H1 (cell line): ENCODE measurements at regions not wholly inside any gene's neighbourhood (a gene's known extent, or its start where the extent isn't known, plus 50 kb on each side); places are given as distances from the start of the nearest gene placed in this dataset.
A peak's percentile ranks its signal among the peaks of the same experiment; 100 is the strongest.

Experiments used
- CTCF ChIA-PET: fragments of 300-600 bp; sonication (Branson Sonifier 250); formaldehyde crosslinking; loops from one replicate; lab custom pipeline; 2021; ENCODE audit not compliant: partially characterized antibody; lab: Charles Lee
- POLR2A ChIA-PET: fragments of 300-600 bp; sonication (Branson Sonifier 250); formaldehyde crosslinking; loops from one replicate; lab custom pipeline; 2021; ENCODE audit warnings: inconsistent platforms; ENCODE audit not compliant: partially characterized antibody; lab: Charles Lee
- DNase-seq, 2 experiments: peaks; one replicate each; pipeline versions ENCODE4 v3.0.0 to v3.0.0-alpha.2; 2010 to 2022; ENCODE audit warnings: low spot score in 2 of 2, low read depth in 1 of 2, mixed read lengths in 1 of 2
- FAIRE-seq: peaks from 2 replicates; lab custom pipeline; 2011; peaks lifted over from hg19 to GRCh38; lab: Jason Lieb, UNC
- H2AFZ ChIP-seq: 2 replicates; pipeline ENCODE4 v1.8.1; 2012; ENCODE audit warnings: low read length, inconsistent platforms
- H2AK5ac ChIP-seq: 2 replicates; pipeline ENCODE4 v1.6.1; 2013; ENCODE audit warnings: low read depth, low read length
- H2BK120ac ChIP-seq: replicated peaks from 2 replicates; pipeline ENCODE3; 2013; ENCODE audit warnings: low read depth, low read length, inconsistent platforms
- H2BK12ac ChIP-seq: 2 replicates; pipeline ENCODE4 v1.6.1; 2013; ENCODE audit warnings: low read depth, low read length
- H2BK15ac ChIP-seq: 2 replicates; pipeline ENCODE4 v1.6.1; 2013; ENCODE audit warnings: low read length
- H2BK20ac ChIP-seq: 2 replicates; pipeline ENCODE4 v1.6.1; 2013; ENCODE audit warnings: low read length
- H2BK5ac ChIP-seq: 2 replicates; pipeline ENCODE4 v1.6.1; 2013; ENCODE audit warnings: low read depth, low read length
- H3K14ac ChIP-seq: 2 replicates; pipeline ENCODE4 v1.6.1; 2013; ENCODE audit warnings: inconsistent platforms; ENCODE audit not compliant: insufficient read length
- H3K18ac ChIP-seq: 2 replicates; pipeline ENCODE4 v1.6.1; 2013; ENCODE audit warnings: low read length; ENCODE audit errors: extremely low read depth
- H3K23ac ChIP-seq: 2 replicates; pipeline ENCODE4 v1.6.1; 2013; ENCODE audit warnings: inconsistent platforms; ENCODE audit not compliant: insufficient read length
- H3K23me2 ChIP-seq: 2 replicates; pipeline ENCODE4 v1.6.1; 2013; ENCODE audit warnings: low read depth, low read length
- H3K27ac ChIP-seq: 2 replicates; pipeline ENCODE4 v1.6.1; 2011; ENCODE audit warnings: low read depth, low read length, inconsistent platforms
- H3K27me3 ChIP-seq, 4 experiments: replicated peaks in 1 of 4; 1 replicate in 1 of 4; 2 replicates in 3 of 4; pipeline versions ENCODE4 v1.6.1 to v1.8.1; 2011 to 2013; ENCODE audit warnings: low read length in 3 of 4, mild to moderate bottlenecking in 3 of 4, inconsistent platforms in 2 of 4, mixed read lengths in 2 of 4, moderate library complexity in 1 of 4; ENCODE audit not compliant: control insufficient read depth in 3 of 4, insufficient read depth in 3 of 4; ENCODE audit errors: extremely low read depth in 1 of 4
- H3K36me3 ChIP-seq, 4 experiments: 2 replicates each; pipeline versions ENCODE4 v1.6.1 to v1.8.1; 2011 to 2013; ENCODE audit warnings: mild to moderate bottlenecking in 4 of 4, low read length in 3 of 4, moderate library complexity in 2 of 4, control low read depth in 1 of 4, inconsistent platforms in 1 of 4; ENCODE audit not compliant: insufficient read depth in 4 of 4, control insufficient read depth in 2 of 4
- H3K4ac ChIP-seq: replicated peaks from 2 replicates; pipeline ENCODE3; 2013; ENCODE audit warnings: low read length, low read depth, mixed read lengths, inconsistent platforms; ENCODE audit not compliant: insufficient read length
- H3K4me1 ChIP-seq, 4 experiments: replicated peaks in 1 of 4; 1 replicate in 1 of 4; 2 replicates in 3 of 4; pipeline versions ENCODE4 v1.6.1 to v1.8.1; 2011 to 2013; ENCODE audit warnings: low read length in 3 of 4, inconsistent platforms in 2 of 4, mixed read lengths in 1 of 4; ENCODE audit not compliant: insufficient read depth in 4 of 4, control insufficient read depth in 3 of 4
- H3K4me2 ChIP-seq, 2 experiments: 2 replicates each; pipeline versions ENCODE4 v1.6.1 to v1.8.1; 2011 to 2013; ENCODE audit warnings: low read depth in 2 of 2, low read length in 2 of 2, control low read depth in 1 of 2, inconsistent platforms in 1 of 2, mild to moderate bottlenecking in 1 of 2; ENCODE audit not compliant: insufficient read depth in 1 of 2
- H3K4me3 ChIP-seq, 4 experiments: fragments of 200-600, 300-600 bp in 1 of 4; sonication (generic), shearing (Covaris generic), sonication (Bioruptor Twin) in 1 of 4; 2 replicates each; pipeline versions ENCODE4 v1.5.1 to v1.8.1; 2011 to 2016; ENCODE audit warnings: low read length in 4 of 4, low read depth in 3 of 4, control low read depth in 2 of 4, inconsistent platforms in 2 of 4, mild to moderate bottlenecking in 2 of 4, mixed read lengths in 1 of 4, moderate library complexity in 1 of 4; ENCODE audit not compliant: insufficient read depth in 2 of 4; ENCODE audit errors: extremely low read depth in 1 of 4
- H3K56ac ChIP-seq: replicated peaks from 2 replicates; pipeline ENCODE3; 2013; ENCODE audit warnings: low read depth, mild to moderate bottlenecking, mixed read lengths, low read length, inconsistent platforms; ENCODE audit not compliant: insufficient read length
- H3K79me1 ChIP-seq: 2 replicates; pipeline ENCODE4 v1.6.1; 2013; ENCODE audit warnings: low read depth, low read length, control low read depth
- H3K79me2 ChIP-seq, 2 experiments: 2 replicates each; pipeline versions ENCODE4 v1.6.1 to v1.8.1; 2012 to 2013; ENCODE audit warnings: low read length in 2 of 2, mild to moderate bottlenecking in 2 of 2, inconsistent platforms in 1 of 2; ENCODE audit not compliant: insufficient read depth in 2 of 2, control insufficient read depth in 1 of 2
- H3K9ac ChIP-seq, 4 experiments: replicated peaks in 1 of 4; 1 replicate in 1 of 4; 2 replicates in 3 of 4; pipeline versions ENCODE4 v1.6.1 to v1.8.1; 2011 to 2013; ENCODE audit warnings: low read depth in 3 of 4, low read length in 3 of 4, control low read depth in 2 of 4, mild to moderate bottlenecking in 2 of 4, moderate library complexity in 2 of 4, inconsistent platforms in 1 of 4; ENCODE audit errors: extremely low read depth in 1 of 4
- H3K9me3 ChIP-seq, 2 experiments: 2 replicates each; pipeline versions ENCODE4 v1.6.1 to v1.8.1; 2012 to 2013; ENCODE audit warnings: mild to moderate bottlenecking in 2 of 2, moderate library complexity in 2 of 2, control low read depth in 1 of 2, inconsistent platforms in 1 of 2, low read depth in 1 of 2, low read length in 1 of 2, mixed read lengths in 1 of 2; ENCODE audit not compliant: insufficient read depth in 2 of 2
- H4K20me1 ChIP-seq, 2 experiments: replicated peaks in 1 of 2; 2 replicates each; pipeline versions ENCODE3 to v1.8.1; 2011 to 2013; ENCODE audit warnings: inconsistent platforms in 2 of 2, low read length in 2 of 2, mild to moderate bottlenecking in 1 of 2; ENCODE audit not compliant: insufficient read depth in 2 of 2, control insufficient read depth in 1 of 2
- H4K5ac ChIP-seq: 2 replicates; pipeline ENCODE4 v1.6.1; 2013; ENCODE audit warnings: low read length, low read depth, mixed read lengths, inconsistent platforms; ENCODE audit not compliant: insufficient read length
- H4K8ac ChIP-seq: 2 replicates; pipeline ENCODE4 v1.8.0; 2013; ENCODE audit warnings: mild to moderate bottlenecking, moderate library complexity, low read length, inconsistent platforms; ENCODE audit not compliant: insufficient read depth; ENCODE audit errors: extremely low read depth
- H4K91ac ChIP-seq: replicated peaks from 2 replicates; pipeline ENCODE3; 2013; ENCODE audit warnings: low read length, mixed read lengths, inconsistent platforms; ENCODE audit not compliant: insufficient read length
- BCL11A ChIP-seq, 2 experiments: IDR thresholded peaks; one replicate each; pipeline ENCODE4 v1.6.1; 2011; ENCODE audit warnings: low read depth in 2 of 2, low read length in 2 of 2, mild to moderate bottlenecking in 2 of 2
- EP300 ChIP-seq, 2 experiments: IDR thresholded peaks; 1 replicate in 1 of 2; 2 replicates in 1 of 2; pipeline ENCODE4 v1.6.1; 2011 to 2012; ENCODE audit warnings: low read depth in 2 of 2, low read length in 2 of 2, mild to moderate bottlenecking in 2 of 2, borderline replicate concordance in 1 of 2, inconsistent platforms in 1 of 2, moderate library complexity in 1 of 2
- NANOG ChIP-seq: IDR thresholded peaks from 2 replicates; pipeline ENCODE4 v1.6.1; 2011; ENCODE audit warnings: low read length, low read depth, mild to moderate bottlenecking, inconsistent platforms; ENCODE audit not compliant: insufficient read depth, poor library complexity, severe bottlenecking
- SIN3A ChIP-seq, 2 experiments: IDR thresholded peaks in 1 of 2; conservative IDR thresholded peaks in 1 of 2; 2 replicates each; pipeline ENCODE4 v1.6.1; 2011 to 2012; ENCODE audit warnings: low read length in 2 of 2, improper control_type of control experiment in 1 of 2, low read depth in 1 of 2, mild to moderate bottlenecking in 1 of 2
- WGBS, 2 experiments: shearing (Covaris generic) in 1 of 2; methylation state at CpG; one replicate each; pipeline versions ENCODE4 v1.1.6 to v1.1.7; 2013 to 2015; ENCODE audit warnings: low lambda C conversion rate in 2 of 2, mixed read lengths in 2 of 2, inconsistent platforms in 1 of 2, low coverage in 1 of 2, missing lambda C conversion rate in 1 of 2; ENCODE audit not compliant: insufficient replicate concordance in 2 of 2, insufficient coverage in 1 of 2, insufficient read length in 1 of 2; ENCODE audit errors: extremely low coverage in 1 of 2, missing lambda C conversion rate in 1 of 2; 5-methylcytosine and 5-hydroxymethylcytosine counted together
- TF ChIP-seq, protein P1 (sequence below): IDR thresholded peaks from 2 replicates; pipeline ENCODE4 v1.6.1; 2012; ENCODE audit warnings: inconsistent platforms
- TF ChIP-seq, protein P2 (sequence below), 3 experiments: IDR thresholded peaks; 1 replicate in 2 of 3; 2 replicates in 1 of 3; pipeline versions ENCODE4 v1.5.1 to v1.6.1; 2011; ENCODE audit warnings: low read length in 3 of 3, mild to moderate bottlenecking in 3 of 3, inconsistent platforms in 2 of 3, low read depth in 1 of 3, moderate library complexity in 1 of 3; ENCODE audit not compliant: insufficient read depth in 1 of 3; ENCODE audit errors: control extremely low read depth in 1 of 3

DNA sequence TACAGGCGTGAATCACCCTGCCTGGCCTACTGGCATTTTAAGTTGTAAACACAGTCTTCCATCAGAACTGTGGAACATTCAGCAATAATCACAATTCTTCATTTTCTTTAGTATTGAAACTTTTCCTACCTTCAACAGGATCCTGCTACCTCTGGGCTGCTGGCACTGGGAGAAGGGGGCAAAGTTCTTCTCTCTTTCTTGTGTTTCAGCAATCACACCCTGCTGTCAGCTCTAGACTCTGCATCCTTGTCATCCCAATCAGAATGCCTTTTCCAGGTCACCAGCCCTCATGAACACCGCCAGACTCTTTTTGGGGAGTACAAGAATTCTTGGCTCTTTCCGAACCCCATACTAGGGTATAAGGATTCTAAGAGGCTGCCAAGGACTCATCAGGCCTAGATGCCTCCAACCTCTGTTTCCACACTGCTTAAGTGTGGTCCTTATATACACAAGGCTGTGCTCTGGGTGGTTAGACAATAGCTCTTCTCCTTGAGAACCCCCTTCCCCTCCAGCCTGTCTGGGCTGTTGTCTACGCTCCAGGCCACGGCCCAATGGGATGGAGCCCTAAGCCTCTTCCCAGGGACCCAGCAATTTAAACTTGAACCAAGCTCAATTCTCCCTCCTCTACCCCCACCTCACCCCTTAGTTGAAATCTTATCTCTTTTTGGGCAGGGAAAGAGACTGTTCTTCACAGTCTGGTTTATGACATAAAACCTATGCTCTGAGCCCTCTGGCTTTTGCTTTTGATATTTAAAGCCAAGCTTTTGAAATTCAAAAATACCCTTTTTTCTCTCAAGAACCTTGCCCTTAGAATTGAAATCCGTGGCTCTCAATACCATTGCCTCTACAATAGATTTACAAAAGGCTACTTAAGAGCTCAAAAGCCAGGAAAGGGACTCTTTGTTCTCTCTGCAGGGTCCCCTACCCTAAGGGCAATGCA is 327.4 kb downstream of the BUD13 start:
- Histone ChIP-seq H2BK15ac (0 out of 2 replicates have a peak overlapping the region, but pooled peaks have one; percentile 13), H3K27me3 (no peaks in the 10 kb centered on the region), H3K23ac (no peak overlapping the region), H3K4ac (peak overlapping the region; percentile 10), H4K20me1 (no peaks in the 10 kb centered on the region), H4K8ac (no peak overlapping the region), H2BK12ac (peak overlapping the region; percentile 86), H3K23me2 (peaks cover 3% of the 10 kb centered on the region), H3K27ac (peak overlapping the region; percentile 22; the same call in 1 of the 2 replicates), H3K79me1 (no peaks in the 10 kb centered on the region), H3K18ac (peak overlapping the region; percentile 72), H4K91ac (peak overlapping the region; percentile 93), H3K56ac (peak overlapping the region; percentile 18), H3K14ac (peak overlapping the region; percentile 27), H3K9me3 (peaks cover 30 to 38% of the 10 kb centered on the region in 2 experiments), H3K36me3 (peaks cover 0 to 25% (median 8%) of the 10 kb centered on the region in 4 experiments; a peak in 4 of 8 replicates), H2BK5ac (peak overlapping the region; percentile 98), H3K4me2 (peak overlapping the region; percentile 60 to 90), H3K79me2 (peaks cover 8 to 9% of the 10 kb centered on the region in 2 experiments; a peak in 2 of 4 replicates), H2BK120ac (peak overlapping the region; percentile 98), H2AK5ac (peak overlapping the region; percentile 95), H3K4me3 (peak overlapping the region in 3 of 4 experiments; percentile 11 to 39 (median 12); a peak in 4 of 8 replicates), H3K9ac (peak overlapping the region in 2 of 4 experiments; percentile 0 to 5; a peak in 1 of 7 replicates), H4K5ac (peak overlapping the region; percentile 78), H2BK20ac (peak overlapping the region; percentile 96; the same call in 1 of the 2 replicates), H3K4me1 (peaks cover 5 to 15% (median 12%) of the 10 kb centered on the region in 4 experiments; a peak in 6 of 7 replicates), H2AFZ (no peak overlapping the region)
- POLR2A ChIA-PET = interaction anchor here (0.9 to 2.7 kb wide), 5 partner anchors 10 to 54 kb away, joined by 3 to 9 read pairs (median 7); no protein-coding TSS in a partner anchor
- peak; percentile 94 for FAIRE-seq
- 21% methylated on average over 6 of the region's 6 CpGs; no CpG with 5 or more reads in 1 of the 2 experiments for WGBS, 2 experiments
- CTCF ChIA-PET = interaction anchor here (0.6 to 2.9 kb wide), 12 partner anchors 10 to 353 kb away, joined by 3 to 14 read pairs (median 3); no protein-coding TSS in a partner anchor
- peak; percentile 44 to 55 for DNase-seq
- TF ChIP-seq, protein P1, sequence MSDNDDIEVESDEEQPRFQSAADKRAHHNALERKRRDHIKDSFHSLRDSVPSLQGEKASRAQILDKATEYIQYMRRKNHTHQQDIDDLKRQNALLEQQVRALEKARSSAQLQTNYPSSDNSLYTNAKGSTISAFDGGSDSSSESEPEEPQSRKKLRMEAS = no peak
- TF ChIP-seq BCL11A (IDR thresholded peaks at IDR 0.05; ENCODE audit: low read depth in 2 of 2, low read length in 2 of 2) (no peak), SIN3A (conservative IDR thresholded peaks at IDR 0.05 in 1 of 2, IDR thresholded peaks at IDR 0.05 in 1 of 2; ENCODE audit: low read depth in 1 of 2, low read length in 2 of 2) (no peak), EP300 (IDR thresholded peaks at IDR 0.05; ENCODE audit: borderline replicate concordance in 1 of 2, low read depth in 2 of 2, low read length in 2 of 2) (peak in 1 of 2 experiments; percentile 89; a peak in 2 of 3 replicates), NANOG (peak; percentile 98)
- TF ChIP-seq, protein P2, sequence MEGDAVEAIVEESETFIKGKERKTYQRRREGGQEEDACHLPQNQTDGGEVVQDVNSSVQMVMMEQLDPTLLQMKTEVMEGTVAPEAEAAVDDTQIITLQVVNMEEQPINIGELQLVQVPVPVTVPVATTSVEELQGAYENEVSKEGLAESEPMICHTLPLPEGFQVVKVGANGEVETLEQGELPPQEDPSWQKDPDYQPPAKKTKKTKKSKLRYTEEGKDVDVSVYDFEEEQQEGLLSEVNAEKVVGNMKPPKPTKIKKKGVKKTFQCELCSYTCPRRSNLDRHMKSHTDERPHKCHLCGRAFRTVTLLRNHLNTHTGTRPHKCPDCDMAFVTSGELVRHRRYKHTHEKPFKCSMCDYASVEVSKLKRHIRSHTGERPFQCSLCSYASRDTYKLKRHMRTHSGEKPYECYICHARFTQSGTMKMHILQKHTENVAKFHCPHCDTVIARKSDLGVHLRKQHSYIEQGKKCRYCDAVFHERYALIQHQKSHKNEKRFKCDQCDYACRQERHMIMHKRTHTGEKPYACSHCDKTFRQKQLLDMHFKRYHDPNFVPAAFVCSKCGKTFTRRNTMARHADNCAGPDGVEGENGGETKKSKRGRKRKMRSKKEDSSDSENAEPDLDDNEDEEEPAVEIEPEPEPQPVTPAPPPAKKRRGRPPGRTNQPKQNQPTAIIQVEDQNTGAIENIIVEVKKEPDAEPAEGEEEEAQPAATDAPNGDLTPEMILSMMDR (IDR thresholded peaks at IDR 0.05; ENCODE audit: control extremely low read depth in 1 of 3, insufficient read depth in 1 of 3, low read depth in 1 of 3, low read length in 3 of 3) = no peak
